SK-N-SH (cell line): ENCODE measurements at regions not wholly inside any gene's neighbourhood (a gene's known extent, or its start where the extent isn't known, plus 50 kb on each side); places are given as distances from the start of the nearest gene placed in this dataset.

Experiments
- CTCF ChIA-PET: fragments of 300-600, 350-600 bp; formaldehyde crosslinking; extraction: SDS; loops from one replicate; lab custom pipeline; 2021; lab: Yijun Ruan, JAX
- POLR2A ChIA-PET: fragments of 350-600 bp; sonication (Branson Sonifier 250); formaldehyde crosslinking; extraction: SDS; loops from one replicate; lab custom pipeline; 2020; ENCODE audit warnings: antibody characterized with exemption, inconsistent platforms; lab: Yijun Ruan, JAX
- DNase-seq: peaks from one replicate; pipeline ENCODE4 v3.0.0; 2012
- H2AFZ ChIP-seq: fragments of 200-600 bp; sonication (generic); 2 replicates; pipeline ENCODE4 v1.8.1; 2016; ENCODE audit warnings: antibody characterized with exemption, mild to moderate bottlenecking, low read depth
- H3F3A ChIP-seq: fragments of 200-600 bp; sonication (generic); replicated peaks from 2 replicates; pipeline ENCODE3; 2016; ENCODE audit warnings: antibody characterized with exemption, mild to moderate bottlenecking; ENCODE audit not compliant: insufficient read depth
- H3K27ac ChIP-seq, 2 experiments: fragments of 200-500 bp in 1 of 2; fragments of 200-600 bp in 1 of 2; sonication (Bioruptor generic) in 1 of 2; sonication (generic), shearing (Covaris generic) in 1 of 2; 2 replicates each; pipeline versions ENCODE4 v1.5.1 to v1.6.1; 2014 to 2016; ENCODE audit warnings: low read depth in 2 of 2, inconsistent platforms in 1 of 2, low read length in 1 of 2, mild to moderate bottlenecking in 1 of 2, mixed read lengths in 1 of 2
- H3K27me3 ChIP-seq: fragments of 200-600 bp; sonication (generic), shearing (Covaris generic); 2 replicates; pipeline ENCODE4 v1.6.1; 2016; ENCODE audit warnings: mixed run types; ENCODE audit not compliant: insufficient read depth
- H3K36me3 ChIP-seq, 2 experiments: fragments of 200-500 bp in 1 of 2; fragments of 200-600 bp in 1 of 2; sonication (Bioruptor generic) in 1 of 2; sonication (generic) in 1 of 2; replicated peaks in 1 of 2; 2 replicates each; pipeline versions ENCODE3 to v1.5.1; 2014 to 2016; ENCODE audit warnings: low read length in 1 of 2, mild to moderate bottlenecking in 1 of 2; ENCODE audit not compliant: insufficient read depth in 2 of 2, control insufficient read depth in 1 of 2
- H3K4me1 ChIP-seq, 2 experiments: fragments of 200-500 bp in 1 of 2; fragments of 200-600 bp in 1 of 2; sonication (Bioruptor generic) in 1 of 2; sonication (generic), shearing (Covaris generic) in 1 of 2; 2 replicates each; pipeline versions ENCODE4 v1.5.1 to v1.6.1; 2014 to 2016; ENCODE audit warnings: low read depth in 1 of 2, low read length in 1 of 2, mixed run types in 1 of 2; ENCODE audit not compliant: insufficient read depth in 2 of 2, control insufficient read depth in 1 of 2
- H3K4me2 ChIP-seq: fragments of 200-600 bp; sonication (generic), shearing (Covaris generic); 2 replicates; pipeline ENCODE4 v1.6.1; 2017; ENCODE audit warnings: mixed run types
- H3K4me3 ChIP-seq, 2 experiments: fragments of 200-500 bp in 1 of 2; fragments of 200-600 bp in 1 of 2; sonication (Bioruptor generic) in 1 of 2; sonication (generic), shearing (Covaris generic) in 1 of 2; 2 replicates each; pipeline versions ENCODE4 v1.5.1 to v1.8.1; 2014 to 2016; ENCODE audit warnings: low read depth in 2 of 2, inconsistent platforms in 1 of 2, low read length in 1 of 2, mild to moderate bottlenecking in 1 of 2, mixed read lengths in 1 of 2, moderate library complexity in 1 of 2
- H3K79me2 ChIP-seq: fragments of 200-600 bp; sonication (generic); 2 replicates; pipeline ENCODE4 v1.8.1; 2017; ENCODE audit warnings: mild to moderate bottlenecking; ENCODE audit not compliant: insufficient read depth
- H3K9ac ChIP-seq: fragments of 200-600 bp; sonication (generic); 2 replicates; pipeline ENCODE4 v1.6.1; 2017; ENCODE audit warnings: mixed run types
- H3K9me2 ChIP-seq: fragments of 200-600 bp; sonication (generic); 2 replicates; pipeline ENCODE4 v1.6.1; 2017; ENCODE audit warnings: mixed run types
- H3K9me3 ChIP-seq: fragments of 200-600 bp; sonication (generic); 2 replicates; pipeline ENCODE4 v1.6.1; 2017; ENCODE audit warnings: mixed run types, mild to moderate bottlenecking, moderate library complexity
- H4K20me1 ChIP-seq: fragments of 200-600 bp; sonication (generic); 2 replicates; pipeline ENCODE4 v1.6.1; 2017; ENCODE audit warnings: mild to moderate bottlenecking, mixed run types; ENCODE audit not compliant: insufficient read depth
- FOSL2 ChIP-seq: IDR thresholded peaks from 2 replicates; pipeline ENCODE4 v1.4.0; 2012; ENCODE audit warnings: low read depth, mild to moderate bottlenecking, moderate library complexity, borderline replicate concordance
- MXI1 ChIP-seq: IDR thresholded peaks from 2 replicates; pipeline ENCODE4 v1.6.1; 2012; ENCODE audit warnings: mild to moderate bottlenecking, low read depth, low read length, improper control_type of control experiment
- NFIC ChIP-seq: IDR thresholded peaks from 2 replicates; pipeline ENCODE4 v1.4.0; 2012; ENCODE audit warnings: borderline replicate concordance
- POLR2AphosphoS5 ChIP-seq: IDR thresholded peaks from 2 replicates; pipeline ENCODE4 v1.6.1; 2012; ENCODE audit warnings: low read depth, low read length
- RAD21 ChIP-seq: IDR thresholded peaks from 2 replicates; pipeline ENCODE4 v1.6.1; 2012; ENCODE audit warnings: mild to moderate bottlenecking, low read length
- RCOR1 ChIP-seq: fragments of 150-350 bp; IDR thresholded peaks from 2 replicates; pipeline ENCODE4 v1.6.1; 2017; ENCODE audit warnings: antibody characterized with exemption, low read length
- RXRA ChIP-seq: IDR thresholded peaks from 2 replicates; pipeline ENCODE4 v1.4.0; 2012; ENCODE audit warnings: low read depth, mild to moderate bottlenecking, borderline replicate concordance
- TAF1 ChIP-seq: IDR thresholded peaks from 2 replicates; pipeline ENCODE4 v1.6.1; 2012; ENCODE audit warnings: low read depth, mild to moderate bottlenecking, low read length, moderate library complexity, borderline replicate concordance
- TCF12 ChIP-seq: IDR thresholded peaks from 2 replicates; pipeline ENCODE4 v1.4.0; 2012
- WGBS: methylation state at CpG from one replicate; pipeline ENCODE4 v1.1.6; 2017; ENCODE audit warnings: low lambda C conversion rate; 5-methylcytosine and 5-hydroxymethylcytosine counted together
- TF ChIP-seq, protein P1 (sequence below): fragments of 150-350 bp; IDR thresholded peaks from 2 replicates; pipeline ENCODE4 v1.6.1; 2017; ENCODE audit warnings: antibody characterized with exemption, low read length, low read depth, borderline replicate concordance
- TF ChIP-seq, protein P2 (sequence below): IDR thresholded peaks from 2 replicates; pipeline ENCODE4 v1.6.1; 2012; ENCODE audit warnings: mild to moderate bottlenecking, low read depth, low read length, moderate library complexity
- TF ChIP-seq, protein P3 (sequence below): IDR thresholded peaks from 2 replicates; pipeline ENCODE4 v1.4.0; 2012; ENCODE audit warnings: low read depth, borderline replicate concordance
- TF ChIP-seq, protein P4 (sequence below): IDR thresholded peaks from 2 replicates; pipeline ENCODE4; 2012

DNA sequence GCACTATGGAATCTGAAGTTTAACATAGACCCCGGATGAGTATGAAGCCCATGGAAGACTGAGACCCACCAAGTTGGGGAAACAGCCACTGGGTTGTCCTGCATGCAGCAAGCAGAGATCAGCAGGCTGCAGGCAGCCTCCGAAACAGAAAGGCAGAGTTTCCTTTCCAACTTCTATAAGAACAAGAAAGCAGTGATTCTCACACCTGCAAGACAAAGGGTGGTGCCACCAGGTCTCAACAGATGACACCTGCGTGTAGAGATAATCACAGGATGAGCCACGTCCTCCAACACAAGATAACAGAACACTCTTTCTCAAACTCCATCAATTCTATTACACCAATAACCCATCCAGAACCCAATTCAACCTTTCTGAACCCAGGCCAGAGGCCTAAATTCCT lies 457.9 kb downstream of the FOXO1 start (continued):
- TF ChIP-seq, protein P1, sequence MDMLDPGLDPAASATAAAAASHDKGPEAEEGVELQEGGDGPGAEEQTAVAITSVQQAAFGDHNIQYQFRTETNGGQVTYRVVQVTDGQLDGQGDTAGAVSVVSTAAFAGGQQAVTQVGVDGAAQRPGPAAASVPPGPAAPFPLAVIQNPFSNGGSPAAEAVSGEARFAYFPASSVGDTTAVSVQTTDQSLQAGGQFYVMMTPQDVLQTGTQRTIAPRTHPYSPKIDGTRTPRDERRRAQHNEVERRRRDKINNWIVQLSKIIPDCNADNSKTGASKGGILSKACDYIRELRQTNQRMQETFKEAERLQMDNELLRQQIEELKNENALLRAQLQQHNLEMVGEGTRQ, result no peak
- TF ChIP-seq POLR2AphosphoS5 (no peak), RAD21 (no peak), FOSL2 (no peak), MXI1 (no peak)
- TF ChIP-seq, protein P2, sequence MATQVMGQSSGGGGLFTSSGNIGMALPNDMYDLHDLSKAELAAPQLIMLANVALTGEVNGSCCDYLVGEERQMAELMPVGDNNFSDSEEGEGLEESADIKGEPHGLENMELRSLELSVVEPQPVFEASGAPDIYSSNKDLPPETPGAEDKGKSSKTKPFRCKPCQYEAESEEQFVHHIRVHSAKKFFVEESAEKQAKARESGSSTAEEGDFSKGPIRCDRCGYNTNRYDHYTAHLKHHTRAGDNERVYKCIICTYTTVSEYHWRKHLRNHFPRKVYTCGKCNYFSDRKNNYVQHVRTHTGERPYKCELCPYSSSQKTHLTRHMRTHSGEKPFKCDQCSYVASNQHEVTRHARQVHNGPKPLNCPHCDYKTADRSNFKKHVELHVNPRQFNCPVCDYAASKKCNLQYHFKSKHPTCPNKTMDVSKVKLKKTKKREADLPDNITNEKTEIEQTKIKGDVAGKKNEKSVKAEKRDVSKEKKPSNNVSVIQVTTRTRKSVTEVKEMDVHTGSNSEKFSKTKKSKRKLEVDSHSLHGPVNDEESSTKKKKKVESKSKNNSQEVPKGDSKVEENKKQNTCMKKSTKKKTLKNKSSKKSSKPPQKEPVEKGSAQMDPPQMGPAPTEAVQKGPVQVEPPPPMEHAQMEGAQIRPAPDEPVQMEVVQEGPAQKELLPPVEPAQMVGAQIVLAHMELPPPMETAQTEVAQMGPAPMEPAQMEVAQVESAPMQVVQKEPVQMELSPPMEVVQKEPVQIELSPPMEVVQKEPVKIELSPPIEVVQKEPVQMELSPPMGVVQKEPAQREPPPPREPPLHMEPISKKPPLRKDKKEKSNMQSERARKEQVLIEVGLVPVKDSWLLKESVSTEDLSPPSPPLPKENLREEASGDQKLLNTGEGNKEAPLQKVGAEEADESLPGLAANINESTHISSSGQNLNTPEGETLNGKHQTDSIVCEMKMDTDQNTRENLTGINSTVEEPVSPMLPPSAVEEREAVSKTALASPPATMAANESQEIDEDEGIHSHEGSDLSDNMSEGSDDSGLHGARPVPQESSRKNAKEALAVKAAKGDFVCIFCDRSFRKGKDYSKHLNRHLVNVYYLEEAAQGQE, result no peak

DNA sequence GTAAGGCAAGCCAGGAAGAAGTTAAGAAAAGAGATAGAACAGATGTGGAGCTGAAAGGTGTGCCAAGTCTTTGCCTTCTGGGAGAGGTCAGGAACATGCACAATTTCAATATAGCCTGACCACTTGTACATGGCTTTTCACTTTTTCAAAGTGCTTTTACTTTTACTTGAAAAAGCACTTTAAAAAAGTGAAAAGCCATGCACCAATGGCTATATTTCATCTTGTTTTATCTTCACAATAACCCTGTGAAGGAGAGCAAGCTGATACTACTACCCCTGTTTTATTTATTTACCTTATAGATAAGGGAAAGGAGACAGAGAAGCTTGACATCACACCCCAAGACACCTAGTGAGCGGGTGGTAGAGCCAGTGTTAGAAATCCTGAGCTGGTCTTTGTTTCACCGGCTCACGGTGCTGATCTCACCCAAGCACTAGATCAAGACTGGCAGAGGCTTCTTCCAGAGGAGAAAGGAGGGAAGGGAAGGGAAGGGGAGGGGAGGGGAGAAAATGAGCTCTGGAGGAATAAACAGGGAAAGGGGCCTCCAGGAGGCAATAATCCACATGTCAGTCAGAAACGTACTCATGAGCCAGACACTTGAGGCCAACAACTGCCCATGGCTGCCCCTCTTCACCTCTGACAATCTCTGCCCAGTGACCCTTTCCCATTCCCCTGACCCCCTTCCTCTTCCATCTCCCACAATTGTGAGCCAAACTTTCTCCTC lies 455.4 kb downstream of the FOXO1 start:
- Histone ChIP-seq H3K4me1 (peaks cover 2 to 7% of the 10 kb centered on the region in 2 experiments; a peak in 2 of 4 replicates), H2AFZ (no peak overlapping the region), H3K27me3 (no peaks in the 10 kb centered on the region), H3K4me3 (no peak overlapping the region), H3K9me2 (no peaks in the 10 kb centered on the region), H4K20me1 (no peaks in the 10 kb centered on the region), H3F3A (no peaks in the 10 kb centered on the region), H3K79me2 (no peaks in the 10 kb centered on the region), H3K27ac (no peak overlapping the region), H3K9me3 (no peaks in the 10 kb centered on the region), H3K9ac (no peak overlapping the region), H3K36me3 (no peaks in the 10 kb centered on the region), H3K4me2 (no peak overlapping the region)
- WGBS, result 84% methylated on average over 4 of the region's 4 CpGs
- CTCF ChIA-PET, result no interaction called here
- no peak for DNase-seq
- TF ChIP-seq NFIC (no peak), TAF1 (no peak), TCF12 (no peak), RXRA (no peak), RCOR1 (no peak)
- TF ChIP-seq, protein P3, sequence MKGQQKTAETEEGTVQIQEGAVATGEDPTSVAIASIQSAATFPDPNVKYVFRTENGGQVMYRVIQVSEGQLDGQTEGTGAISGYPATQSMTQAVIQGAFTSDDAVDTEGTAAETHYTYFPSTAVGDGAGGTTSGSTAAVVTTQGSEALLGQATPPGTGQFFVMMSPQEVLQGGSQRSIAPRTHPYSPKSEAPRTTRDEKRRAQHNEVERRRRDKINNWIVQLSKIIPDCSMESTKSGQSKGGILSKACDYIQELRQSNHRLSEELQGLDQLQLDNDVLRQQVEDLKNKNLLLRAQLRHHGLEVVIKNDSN, result no peak
- TF ChIP-seq, protein P4, sequence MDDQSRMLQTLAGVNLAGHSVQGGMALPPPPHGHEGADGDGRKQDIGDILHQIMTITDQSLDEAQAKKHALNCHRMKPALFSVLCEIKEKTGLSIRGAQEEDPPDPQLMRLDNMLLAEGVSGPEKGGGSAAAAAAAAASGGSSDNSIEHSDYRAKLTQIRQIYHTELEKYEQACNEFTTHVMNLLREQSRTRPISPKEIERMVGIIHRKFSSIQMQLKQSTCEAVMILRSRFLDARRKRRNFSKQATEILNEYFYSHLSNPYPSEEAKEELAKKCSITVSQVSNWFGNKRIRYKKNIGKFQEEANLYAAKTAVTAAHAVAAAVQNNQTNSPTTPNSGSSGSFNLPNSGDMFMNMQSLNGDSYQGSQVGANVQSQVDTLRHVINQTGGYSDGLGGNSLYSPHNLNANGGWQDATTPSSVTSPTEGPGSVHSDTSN, result no peak
- POLR2A ChIA-PET, result no interaction called here
